ENCODE measurements at regions not wholly inside any gene's neighbourhood (a gene's known extent, or its start where the extent isn't known, plus 50 kb on each side); places are given as distances from the start of the nearest gene placed in this dataset.

DNA sequence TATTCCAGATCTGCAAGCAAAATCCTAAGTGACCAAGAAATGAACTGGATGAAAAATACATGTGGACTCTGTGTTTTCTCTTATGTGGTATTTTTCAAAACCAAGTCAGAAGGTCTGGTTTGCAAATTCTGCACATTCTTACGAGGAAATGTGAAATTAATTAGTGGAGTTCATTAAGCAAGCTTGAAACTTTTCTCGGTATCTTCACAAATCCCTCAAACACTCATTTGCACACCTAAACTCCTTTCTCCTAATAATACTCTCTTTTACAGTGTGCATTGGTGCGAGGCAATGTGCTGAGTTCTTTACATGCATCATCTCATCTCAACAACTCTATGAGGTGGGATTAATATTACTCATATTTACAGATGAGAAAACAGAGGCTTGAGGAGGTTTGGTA is 82.1 kb downstream of the MTERF1 start:
- DNase-seq, result no peak

GRCh38 chr7:91800389-91800788 is 80.1 kb downstream of the MTERF1 start:
- DNase-seq, result no peak

- no peak for DNase-seq
These were observed 79.0 kb downstream of the MTERF1 start for GRCh38 chr7:91801331-91801983.

DNA sequence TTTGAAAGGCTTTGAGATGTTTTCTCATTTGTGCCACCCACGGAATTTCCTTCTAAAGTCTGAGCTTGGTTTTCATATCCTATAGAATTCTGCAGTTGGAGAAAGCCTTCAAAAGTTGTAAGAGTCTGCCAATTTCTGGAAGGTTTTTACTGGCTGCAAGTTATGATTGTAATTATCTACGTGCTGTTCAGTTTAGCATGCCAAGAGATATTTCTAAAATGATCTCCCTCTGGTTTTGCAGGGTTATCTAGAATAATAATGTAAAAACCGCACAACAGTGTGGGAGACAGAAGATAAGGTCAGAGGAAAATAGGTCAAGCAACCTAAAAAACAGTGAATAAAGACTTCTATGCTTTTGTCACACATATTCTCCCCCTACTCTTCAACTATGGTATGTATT is 69.3 kb downstream of the MTERF1 start:
- DNase-seq, result no peak

DNA sequence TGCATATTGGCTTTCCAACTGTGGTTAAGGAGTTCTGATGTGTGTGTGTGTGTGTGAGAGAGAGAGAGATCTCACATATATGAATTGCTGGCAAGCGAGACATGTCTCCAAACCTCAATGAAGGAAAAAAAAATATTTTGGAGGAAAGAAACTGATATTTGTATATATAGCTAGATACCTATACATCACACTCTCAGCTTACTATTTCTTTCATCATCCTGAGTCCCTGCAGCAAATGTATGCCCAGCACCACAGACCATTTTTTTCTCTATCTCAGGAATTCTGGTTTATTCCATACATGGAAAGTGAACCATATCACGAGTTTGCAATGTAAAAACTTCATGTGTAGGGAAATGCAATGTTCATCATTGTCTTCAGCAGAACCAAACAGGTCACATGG is 68.9 kb downstream of the MTERF1 start:
- DNase-seq, result no peak

DNA sequence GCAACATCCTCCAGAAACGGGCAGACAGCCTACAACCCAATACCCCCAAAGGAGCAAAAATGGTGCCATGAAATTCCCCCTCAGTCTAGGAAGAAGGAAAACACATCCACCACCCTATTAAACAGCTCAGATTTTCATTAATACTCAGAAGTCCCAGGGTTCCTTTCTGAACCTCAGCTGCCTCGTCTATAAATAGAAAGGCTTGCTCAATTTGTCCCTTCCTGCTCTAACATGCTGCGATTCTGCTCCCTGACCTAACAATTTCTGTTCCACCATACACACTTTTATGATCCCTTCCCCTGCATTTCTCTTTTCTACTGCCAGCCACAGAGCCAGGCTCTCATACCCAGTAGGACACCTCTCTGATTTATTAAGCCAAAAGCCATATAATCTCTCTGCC is 68.1 kb downstream of the MTERF1 start:
- no peak for DNase-seq

GRCh38 chr7:91814189-91814588 is 66.3 kb downstream of the MTERF1 start:
- DNase-seq, result no peak
